ENCODE measurements at regions not wholly inside any gene's neighbourhood (a gene's known extent, or its start where the extent isn't known, plus 50 kb on each side); places are given as distances from the start of the nearest gene placed in this dataset.
"Not testable (repeated sequence)": the region's sequence is repeated elsewhere in the genome, so short reads cannot be mapped to it uniquely, and the experiment has no call there.

- DNase-seq: peak; percentile 36
Measured at GRCh38 chr6:68575765-68576439, 59.2 kb upstream of the ADGRB3 start.

GRCh38 chr6:68572975-68573374, 62.1 kb upstream of the ADGRB3 start:
- no peak for DNase-seq

- DNase-seq: peak; percentile 73
Measured at GRCh38 chr6:68572525-68572924, 62.6 kb upstream of the ADGRB3 start.

- DNase-seq: peak; percentile 34
Measured at GRCh38 chr6:68559716-68560115, 75.4 kb upstream of the ADGRB3 start.

GRCh38 chr6:68559070-68559469, 76.0 kb upstream of the ADGRB3 start:
- peak; percentile 49 for DNase-seq

- DNase-seq: no peak
Measured at GRCh38 chr6:68546620-68547019, 88.5 kb upstream of the ADGRB3 start.

GRCh38 chr6:68544450-68544849, 90.6 kb upstream of the ADGRB3 start:
- no peak for DNase-seq

GRCh38 chr6:68533339-68533795, 101.7 kb upstream of the ADGRB3 start:
- DNase-seq: no peak

- DNase-seq: no peak
Measured at GRCh38 chr6:68527691-68528090, 107.4 kb upstream of the ADGRB3 start.

GRCh38 chr6:68506911-68507310, 128.2 kb upstream of the ADGRB3 start:
- no peak for DNase-seq

GRCh38 chr6:68502946-68503345, 132.1 kb upstream of the ADGRB3 start:
- no peak for DNase-seq

GRCh38 chr6:68497927-68498326, 137.2 kb upstream of the ADGRB3 start:
- DNase-seq: no peak

- DNase-seq: not testable (repeated sequence)
Measured at GRCh38 chr6:68494880-68495279, 140.2 kb upstream of the ADGRB3 start.

GRCh38 chr6:68476611-68477010, 158.5 kb upstream of the ADGRB3 start:
- DNase-seq: no peak

- no peak for DNase-seq
Measured at GRCh38 chr6:68473433-68474210, 161.5 kb upstream of the ADGRB3 start.

- DNase-seq: no peak
Measured at GRCh38 chr6:68468244-68468884, 166.7 kb upstream of the ADGRB3 start.

- no peak for DNase-seq
Measured at GRCh38 chr6:68458447-68458846, 176.6 kb upstream of the ADGRB3 start.

GRCh38 chr6:68447112-68447511, 188.0 kb upstream of the ADGRB3 start:
- no peak for DNase-seq

GRCh38 chr6:68445926-68446325, 189.2 kb upstream of the ADGRB3 start:
- DNase-seq: no peak

GRCh38 chr6:68443704-68444103, 191.4 kb upstream of the ADGRB3 start:
- DNase-seq: no peak

GRCh38 chr6:68427630-68428029, 207.5 kb upstream of the ADGRB3 start:
- DNase-seq: no peak

GRCh38 chr6:68410021-68410420, 225.1 kb upstream of the ADGRB3 start:
- no peak for DNase-seq

GRCh38 chr6:68400396-68400795, 234.7 kb upstream of the ADGRB3 start:
- no peak for DNase-seq

GRCh38 chr6:68391953-68392352, 243.1 kb upstream of the ADGRB3 start:
- DNase-seq: no peak
